ENCODE measurements at regions not wholly inside any gene's neighbourhood (a gene's known extent, or its start where the extent isn't known, plus 50 kb on each side); places are given as distances from the start of the nearest gene placed in this dataset.

- TF ChIP-seq CTCF (IDR thresholded peaks at IDR 0.05; ENCODE audit: low read depth, low read length, poor library complexity, severe bottlenecking) (no peak), EZH2phosphoT487 (IDR thresholded peaks at IDR 0.05; ENCODE audit: borderline replicate concordance, low read length) (no peak)
Observed at GRCh38 chr2:83273322-83273721, 1185.8 kb downstream of the SUCLG1 start.

Data from DOHH2 (cell line).